ENCODE measurements at regions not wholly inside any gene's neighbourhood (a gene's known extent, or its start where the extent isn't known, plus 50 kb on each side); places are given as distances from the start of the nearest gene placed in this dataset.

GRCh38 chr13:86080340-86080995 lies 281.2 kb upstream of the SLITRK6 start:
- Histone ChIP-seq H2BK5ac (ENCODE audit: low read length) (no peak overlapping the region), H3K4me3 (ENCODE audit: low read length in 2 of 2) (no peak overlapping the region), H3K9me3 (replicated peaks in 1 of 2; ENCODE audit: control insufficient read depth in 2 of 2, insufficient read depth in 1 of 2, low read depth in 1 of 2, low read length in 2 of 2) (no peaks in the 10 kb centered on the region), H3K4ac (ENCODE audit: low read length) (no peak overlapping the region), H3K9ac (ENCODE audit: low read depth, low read length, poor library complexity) (no peak overlapping the region), H3K18ac (ENCODE audit: low read length) (no peak overlapping the region), H3K23ac (ENCODE audit: low read depth, low read length, poor library complexity) (no peak overlapping the region), H3K14ac (ENCODE audit: low read length) (no peak overlapping the region), H2AFZ (ENCODE audit: low read length) (no peak overlapping the region), H3K36me3 (replicated peaks in 1 of 2; ENCODE audit: control insufficient read depth in 2 of 2, insufficient read depth in 2 of 2, low read length in 2 of 2) (peaks cover 0 to 3% of the 10 kb centered on the region in 2 donors), H3K27me3 (ENCODE audit: control insufficient read depth in 3 of 3, insufficient read depth in 3 of 3, low read depth in 1 of 3, low read length in 3 of 3) (no peaks in the 10 kb centered on the region), H4K8ac (ENCODE audit: low read depth, low read length) (no peak overlapping the region), H2BK15ac (ENCODE audit: low read length) (no peak overlapping the region), H3K27ac (replicated peaks; ENCODE audit: low read length) (no peak overlapping the region), H2AK5ac (ENCODE audit: low read depth, low read length) (no peak overlapping the region), H3K79me1 (ENCODE audit: low read depth, low read length) (no peaks in the 10 kb centered on the region), H2BK12ac (ENCODE audit: low read length) (no peak overlapping the region), H2BK120ac (ENCODE audit: low read depth, low read length) (no peak overlapping the region), H4K91ac (ENCODE audit: low read depth, low read length, poor library complexity) (no peak overlapping the region), H3K4me1 (ENCODE audit: control insufficient read depth in 2 of 2, insufficient read depth in 1 of 2, low read depth in 1 of 2, low read length in 2 of 2) (no peaks in the 10 kb centered on the region), H3K4me2 (ENCODE audit: insufficient read depth, low read length, poor library complexity, severe bottlenecking) (no peak overlapping the region)
- no CpG with 5 or more reads among the region's 2 CpGs for WGBS, 2 donors (ENCODE audit: extremely low coverage in 2 of 2, insufficient read length in 2 of 2, insufficient replicate concordance in 1 of 2)
- DNase-seq (ENCODE audit: low spot score) = no peak

GRCh38 chr13:86066611-86067365 lies 267.6 kb upstream of the SLITRK6 start:
- H4K91ac ChIP-seq (ENCODE audit: low read depth, low read length, poor library complexity) = no peak overlapping the region
- no peak overlapping the region for H3K27ac ChIP-seq (replicated peaks; ENCODE audit: low read length)
- no peaks in the 10 kb centered on the region for H3K79me1 ChIP-seq (ENCODE audit: low read depth, low read length)
- H2AK5ac ChIP-seq (ENCODE audit: low read depth, low read length) = no peak overlapping the region
- H2BK12ac ChIP-seq (ENCODE audit: low read length) = no peak overlapping the region
- H3K23ac ChIP-seq (ENCODE audit: low read depth, low read length, poor library complexity) = no peak overlapping the region
- H2AFZ ChIP-seq (ENCODE audit: low read length) = no peak overlapping the region
- H4K8ac ChIP-seq (ENCODE audit: low read depth, low read length) = no peak overlapping the region
- no peak overlapping the region for H2BK120ac ChIP-seq (ENCODE audit: low read depth, low read length)
- no peak overlapping the region for H2BK15ac ChIP-seq (ENCODE audit: low read length)
- H3K18ac ChIP-seq (ENCODE audit: low read length) = no peak overlapping the region
- no peak overlapping the region for H3K14ac ChIP-seq (ENCODE audit: low read length)
- no peaks in the 10 kb centered on the region for H3K4me1 ChIP-seq (ENCODE audit: control insufficient read depth in 2 of 2, insufficient read depth in 1 of 2, low read depth in 1 of 2, low read length in 2 of 2)
- no peak overlapping the region for H3K4me3 ChIP-seq (ENCODE audit: low read length in 2 of 2)
- H2BK5ac ChIP-seq (ENCODE audit: low read length) = no peak overlapping the region
- no peaks in the 10 kb centered on the region for H3K27me3 ChIP-seq (ENCODE audit: control insufficient read depth in 3 of 3, insufficient read depth in 3 of 3, low read depth in 1 of 3, low read length in 3 of 3)
- H3K4me2 ChIP-seq (ENCODE audit: insufficient read depth, low read length, poor library complexity, severe bottlenecking) = no peak overlapping the region
- no peak for DNase-seq (ENCODE audit: low spot score)
- H3K9ac ChIP-seq (ENCODE audit: low read depth, low read length, poor library complexity) = no peak overlapping the region
- no peaks in the 10 kb centered on the region for H3K36me3 ChIP-seq (replicated peaks in 1 of 2; ENCODE audit: control insufficient read depth in 2 of 2, insufficient read depth in 2 of 2, low read length in 2 of 2)
- no peak overlapping the region for H3K4ac ChIP-seq (ENCODE audit: low read length)
- WGBS, 2 donors (ENCODE audit: extremely low coverage in 2 of 2, insufficient read length in 2 of 2, insufficient replicate concordance in 1 of 2) = no CpG with 5 or more reads among the region's 4 CpGs
- no peaks in the 10 kb centered on the region for H3K9me3 ChIP-seq (replicated peaks in 1 of 2; ENCODE audit: control insufficient read depth in 2 of 2, insufficient read depth in 1 of 2, low read depth in 1 of 2, low read length in 2 of 2)

- Histone ChIP-seq H3K4me1 (ENCODE audit: control insufficient read depth in 2 of 2, insufficient read depth in 1 of 2, low read depth in 1 of 2, low read length in 2 of 2) (no peaks in the 10 kb centered on the region), H3K4ac (ENCODE audit: low read length) (no peak overlapping the region), H2BK15ac (ENCODE audit: low read length) (no peak overlapping the region), H4K91ac (ENCODE audit: low read depth, low read length, poor library complexity) (no peak overlapping the region), H3K4me3 (ENCODE audit: low read length in 2 of 2) (no peak overlapping the region), H3K27me3 (ENCODE audit: control insufficient read depth in 3 of 3, insufficient read depth in 3 of 3, low read depth in 1 of 3, low read length in 3 of 3) (no peaks in the 10 kb centered on the region), H2BK120ac (ENCODE audit: low read depth, low read length) (no peak overlapping the region), H3K18ac (ENCODE audit: low read length) (no peak overlapping the region), H3K79me1 (ENCODE audit: low read depth, low read length) (no peaks in the 10 kb centered on the region), H3K27ac (replicated peaks; ENCODE audit: low read length) (no peak overlapping the region), H4K8ac (ENCODE audit: low read depth, low read length) (no peak overlapping the region), H2AK5ac (ENCODE audit: low read depth, low read length) (no peak overlapping the region), H3K36me3 (replicated peaks in 1 of 2; ENCODE audit: control insufficient read depth in 2 of 2, insufficient read depth in 2 of 2, low read length in 2 of 2) (no peaks in the 10 kb centered on the region), H2BK5ac (ENCODE audit: low read length) (no peak overlapping the region), H3K9ac (ENCODE audit: low read depth, low read length, poor library complexity) (no peak overlapping the region), H3K14ac (ENCODE audit: low read length) (no peak overlapping the region), H3K4me2 (ENCODE audit: insufficient read depth, low read length, poor library complexity, severe bottlenecking) (no peak overlapping the region), H2BK12ac (ENCODE audit: low read length) (no peak overlapping the region), H3K9me3 (replicated peaks in 1 of 2; ENCODE audit: control insufficient read depth in 2 of 2, insufficient read depth in 1 of 2, low read depth in 1 of 2, low read length in 2 of 2) (no peaks in the 10 kb centered on the region), H2AFZ (ENCODE audit: low read length) (no peak overlapping the region), H3K23ac (ENCODE audit: low read depth, low read length, poor library complexity) (no peak overlapping the region)
- no CpG with 5 or more reads among the region's 3 CpGs for WGBS, 2 donors (ENCODE audit: extremely low coverage in 2 of 2, insufficient read length in 2 of 2, insufficient replicate concordance in 1 of 2)
- DNase-seq (ENCODE audit: low spot score) = no peak
Observed at GRCh38 chr13:86052141-86052540, 252.9 kb upstream of the SLITRK6 start.
